Endothelial cell of umbilical vein (primary cell): ENCODE measurements at regions not wholly inside any gene's neighbourhood (a gene's known extent, or its start where the extent isn't known, plus 50 kb on each side); places are given as distances from the start of the nearest gene placed in this dataset.

Experiments used
- BruUV-seq: library from RNA; stranded (reverse); fragments of 400-500 nt; replicated peaks from 2 replicates; lab custom pipeline; 2021; lab: Mats Ljungman, UMichigan
- CTCF ChIA-PET: fragments of 300-600, 350-600 bp; sonication (Branson Sonifier 250); formaldehyde crosslinking; loops from one replicate; lab custom pipeline; 2021; ENCODE audit warnings: antibody characterized with exemption, inconsistent platforms; lab: Charles Lee
- POLR2A ChIA-PET: fragments of 300-600, 350-600 bp; sonication (Branson Sonifier 250); formaldehyde crosslinking; loops from one replicate; lab custom pipeline; 2021; ENCODE audit warnings: antibody characterized with exemption, inconsistent platforms; lab: Charles Lee
- DNase-seq: peaks from one replicate; pipeline ENCODE4 v3.0.0-alpha.2; 2011; ENCODE audit warnings: low read depth, low spot score
- FAIRE-seq: peaks from 2 replicates; lab custom pipeline; 2011; peaks lifted over from hg19 to GRCh38; lab: Jason Lieb, UNC
- H2AFZ ChIP-seq: 2 replicates; pipeline ENCODE4 v1.6.0; 2012; ENCODE audit warnings: low read depth, low read length, control low read depth, inconsistent platforms
- H3K27ac ChIP-seq: 2 replicates; pipeline ENCODE4 v1.5.1; 2011; ENCODE audit warnings: low read depth, mild to moderate bottlenecking, control low read depth, low read length, moderate library complexity; ENCODE audit not compliant: insufficient read depth
- H3K27me3 ChIP-seq, 2 experiments: 2 replicates each; pipeline versions ENCODE4 v1.6.0 to v1.6.1; 2011; ENCODE audit warnings: low read length in 2 of 2, mixed read lengths in 1 of 2; ENCODE audit not compliant: control insufficient read depth in 2 of 2, insufficient read depth in 2 of 2
- H3K36me3 ChIP-seq, 2 experiments: 2 replicates in 1 of 2; 3 replicates in 1 of 2; pipeline ENCODE4 v1.5.1; 2011; ENCODE audit warnings: low read length in 2 of 2, mild to moderate bottlenecking in 1 of 2, moderate library complexity in 1 of 2; ENCODE audit not compliant: control insufficient read depth in 2 of 2, insufficient read depth in 2 of 2; ENCODE audit errors: extremely low read depth in 1 of 2
- H3K4me1 ChIP-seq: 3 replicates; pipeline ENCODE4 v1.5.1; 2011; ENCODE audit warnings: mild to moderate bottlenecking, low read length; ENCODE audit not compliant: control insufficient read depth, insufficient read depth; ENCODE audit errors: extremely low read depth
- H3K4me2 ChIP-seq: 2 replicates; pipeline ENCODE4 v1.6.1; 2011; ENCODE audit warnings: low read length, control low read depth, mixed read lengths; ENCODE audit not compliant: insufficient read depth
- H3K4me3 ChIP-seq, 3 experiments: fragments of 200-600 bp in 1 of 3; sonication (generic), shearing (Covaris generic) in 1 of 3; replicated peaks in 1 of 3; 2 replicates each; pipeline ENCODE4 v1.5.1; 2011 to 2016; ENCODE audit warnings: control low read depth in 3 of 3, low read length in 3 of 3, mild to moderate bottlenecking in 2 of 3, inconsistent platforms in 1 of 3, low read depth in 1 of 3, moderate library complexity in 1 of 3; ENCODE audit not compliant: insufficient read depth in 1 of 3
- H3K79me2 ChIP-seq: 2 replicates; pipeline ENCODE4 v1.6.0; 2012; ENCODE audit warnings: low read length, inconsistent platforms; ENCODE audit not compliant: control insufficient read depth, insufficient read depth
- H3K9ac ChIP-seq: replicated peaks from 2 replicates; pipeline ENCODE3; 2011; ENCODE audit warnings: low read length, control low read depth; ENCODE audit not compliant: insufficient read depth; ENCODE audit errors: extremely low read depth
- H3K9me1 ChIP-seq: replicated peaks from 3 replicates; pipeline ENCODE4 v1.6.0; 2011; ENCODE audit warnings: mild to moderate bottlenecking, low read length; ENCODE audit not compliant: control insufficient read depth, insufficient read depth; ENCODE audit errors: extremely low read depth
- H3K9me3 ChIP-seq: replicated peaks from 2 replicates; pipeline ENCODE4 v1.5.1; 2012; ENCODE audit warnings: low read length, inconsistent platforms; ENCODE audit not compliant: control insufficient read depth, insufficient read depth
- H4K20me1 ChIP-seq: replicated peaks from 2 replicates; pipeline ENCODE3; 2011; ENCODE audit warnings: mild to moderate bottlenecking, low read length; ENCODE audit not compliant: control insufficient read depth, insufficient read depth; ENCODE audit errors: extremely low read depth
- CTCF ChIP-seq, 2 donors: IDR thresholded peaks; 1 replicate in 1 of 2; 2 replicates in 1 of 2; pipeline ENCODE4 v1.5.1; 2011; ENCODE audit warnings: low read length in 2 of 2, mild to moderate bottlenecking in 2 of 2, moderate library complexity in 2 of 2, control low read depth in 1 of 2, inconsistent platforms in 1 of 2, low read depth in 1 of 2; ENCODE audit not compliant: insufficient read depth in 1 of 2; ENCODE audit errors: extremely low read depth in 1 of 2
- EZH2 ChIP-seq: IDR thresholded peaks from 2 replicates; pipeline ENCODE4 v1.6.1; 2012; ENCODE audit warnings: borderline replicate concordance, low read depth, mild to moderate bottlenecking, moderate library complexity, low read length, inconsistent platforms; ENCODE audit not compliant: severe bottlenecking
- FOS ChIP-seq: IDR thresholded peaks from 2 replicates; pipeline ENCODE4 v1.6.1; 2011; ENCODE audit warnings: mild to moderate bottlenecking, low read length, moderate library complexity, borderline replicate concordance; ENCODE audit not compliant: insufficient read depth
- GATA2 ChIP-seq: IDR thresholded peaks from 2 replicates; pipeline ENCODE4 v1.7.0; 2011; ENCODE audit warnings: low read depth, mild to moderate bottlenecking, moderate library complexity, mixed read lengths, low read length; ENCODE audit not compliant: insufficient read length, insufficient read depth
- JUN ChIP-seq: IDR thresholded peaks from 2 replicates; pipeline ENCODE4 v1.6.1; 2011; ENCODE audit warnings: borderline replicate concordance, low read depth; ENCODE audit not compliant: insufficient read length, insufficient read depth
- MAX ChIP-seq: IDR thresholded peaks from 2 replicates; pipeline ENCODE4 v1.6.1; 2011; ENCODE audit not compliant: insufficient read depth, insufficient read length
- MYC ChIP-seq: IDR thresholded peaks from one replicate; pipeline ENCODE4 v1.6.1; 2011; ENCODE audit warnings: mild to moderate bottlenecking, low read depth, low read length
- POLR2A ChIP-seq: IDR thresholded peaks from 2 replicates; pipeline ENCODE4 v1.6.1; 2012; ENCODE audit warnings: low read depth, mild to moderate bottlenecking, control low read depth, low read length
- POLR2AphosphoS5 ChIP-seq: IDR thresholded peaks from 2 replicates; pipeline ENCODE4 v1.6.1; 2012; ENCODE audit warnings: low read depth, mild to moderate bottlenecking, control low read depth, low read length, moderate library complexity; ENCODE audit not compliant: insufficient read depth
- dilution Hi-C: fragments of 300-500 bp; cut with MboI; formaldehyde crosslinking; loops from one replicate; pipeline ENCODE4 v1.15.0; 2019; ENCODE audit warnings: low sequenced_read_pairs; ENCODE audit not compliant: extremely low pct_ligation_motif_present
- intact Hi-C: fragments of 100-400 bp; cut with micrococcal nuclease; formaldehyde crosslinking; loops from one replicate; pipeline ENCODE4 v1.10.0; 2022

DNA sequence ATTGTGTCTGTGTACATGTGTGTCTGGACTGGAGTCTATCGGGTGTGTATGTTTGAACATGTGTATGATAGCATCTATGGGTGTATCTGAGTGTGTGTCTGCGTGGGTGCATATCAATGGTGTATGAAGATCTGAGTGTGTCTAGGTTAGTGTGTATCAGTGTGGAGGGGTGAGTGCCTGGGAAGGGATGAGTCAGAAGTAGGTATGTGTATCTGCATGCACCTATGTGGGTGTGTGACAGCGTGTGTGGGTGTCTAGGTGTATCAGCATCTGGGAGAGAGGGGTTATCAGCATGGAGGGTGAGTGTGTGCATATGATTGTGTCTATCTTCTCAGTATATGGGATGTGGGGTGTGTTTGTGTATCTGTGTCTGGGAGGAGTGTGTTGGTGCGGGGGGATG is 58.2 kb upstream of the LHX1 start:
- Histone ChIP-seq H3K9me3 (no peaks in the 10 kb centered on the region), H3K4me3 (no peak overlapping the region), H4K20me1 (no peaks in the 10 kb centered on the region), H3K4me2 (no peak overlapping the region), H3K9me1 (no peaks in the 10 kb centered on the region), H3K27me3 (peaks cover 6 to 7% of the 10 kb centered on the region in 2 experiments), H3K27ac (no peak overlapping the region), H3K9ac (no peak overlapping the region), H3K36me3 (no peaks in the 10 kb centered on the region), H3K79me2 (no peaks in the 10 kb centered on the region), H3K4me1 (no peaks in the 10 kb centered on the region), H2AFZ (no peak overlapping the region)
- no TSS peak for BruUV-seq
- TF ChIP-seq JUN (no peak), CTCF (IDR thresholded peaks at IDR 0.05; ENCODE audit: extremely low read depth in 1 of 2, insufficient read depth in 1 of 2, low read depth in 1 of 2, low read length in 2 of 2) (no peak), FOS (no peak), MAX (no peak), POLR2A (no peak), MYC (no peak), POLR2AphosphoS5 (no peak), EZH2 (no peak), GATA2 (no peak)
- intact Hi-C loops, result no loop called here
- ChIA-PET CTCF (no interaction called here), POLR2A (no interaction called here)
- FAIRE-seq (no peak), DNase-seq (no peak)
- dilution Hi-C loops, result no loop called here
